HUDEP-2 (cell line): ENCODE measurements at regions not wholly inside any gene's neighbourhood (a gene's known extent, or its start where the extent isn't known, plus 50 kb on each side); places are given as distances from the start of the nearest gene placed in this dataset.
"Not testable (repeated sequence)": the region's sequence is repeated elsewhere in the genome, so short reads cannot be mapped to it uniquely, and the experiment has no call there.

Experiments
- DNase-seq, 76 experiments: peaks; one replicate each; lab custom pipeline; 2025; ENCODE audit not compliant: unreplicated experiment in 76 of 76; lab: John Stamatoyannopoulos, UW

DNA sequence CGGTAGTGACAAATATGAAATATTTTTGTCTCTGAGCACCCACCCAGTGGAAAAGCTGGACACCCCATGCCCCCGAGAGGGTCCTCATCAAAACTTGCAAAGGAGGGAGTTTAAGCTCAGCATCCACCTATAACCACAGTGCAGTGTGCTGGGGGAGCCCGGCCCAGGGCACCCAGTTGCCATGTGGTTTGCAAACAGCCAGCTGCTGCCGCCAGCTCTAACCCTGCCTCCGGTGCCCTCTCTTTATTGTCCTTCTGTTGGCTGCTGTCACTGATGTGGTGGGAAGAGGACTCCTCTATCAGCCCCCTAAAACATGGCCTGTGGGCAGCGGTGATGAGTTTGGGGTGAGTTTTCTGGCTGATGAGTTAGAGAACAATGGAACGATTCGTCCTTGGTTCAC is 160.9 kb upstream of the MVB12B start:
- no peak for DNase-seq

GRCh38 chr9:126166291-126166690 is 160.3 kb upstream of the MVB12B start:
- DNase-seq = no peak

DNA sequence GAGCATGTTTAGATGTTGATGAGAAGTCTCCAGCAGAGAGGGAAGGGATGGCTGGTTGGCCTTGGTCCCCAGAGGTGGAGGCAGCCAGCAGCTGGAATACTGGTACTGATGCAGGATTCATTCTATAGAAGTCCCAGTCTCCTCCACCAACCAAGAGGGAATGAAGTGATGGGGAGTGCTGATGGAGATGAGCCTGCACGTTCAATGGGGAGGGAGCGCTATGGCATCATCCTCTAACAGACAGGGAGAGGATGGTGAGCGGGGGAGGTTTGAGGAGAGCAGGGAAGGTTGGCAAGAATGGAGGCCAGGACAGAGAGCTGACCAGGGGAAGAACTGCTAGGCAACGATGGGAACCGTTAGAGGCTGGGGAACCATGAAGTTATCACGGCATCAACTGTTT is 159.8 kb upstream of the MVB12B start:
- no peak for DNase-seq

GRCh38 chr9:126169736-126170135 is 156.9 kb upstream of the MVB12B start:
- DNase-seq = no peak

- no peak for DNase-seq
These were observed 156.3 kb upstream of the MVB12B start for GRCh38 chr9:126170286-126170823.

DNA sequence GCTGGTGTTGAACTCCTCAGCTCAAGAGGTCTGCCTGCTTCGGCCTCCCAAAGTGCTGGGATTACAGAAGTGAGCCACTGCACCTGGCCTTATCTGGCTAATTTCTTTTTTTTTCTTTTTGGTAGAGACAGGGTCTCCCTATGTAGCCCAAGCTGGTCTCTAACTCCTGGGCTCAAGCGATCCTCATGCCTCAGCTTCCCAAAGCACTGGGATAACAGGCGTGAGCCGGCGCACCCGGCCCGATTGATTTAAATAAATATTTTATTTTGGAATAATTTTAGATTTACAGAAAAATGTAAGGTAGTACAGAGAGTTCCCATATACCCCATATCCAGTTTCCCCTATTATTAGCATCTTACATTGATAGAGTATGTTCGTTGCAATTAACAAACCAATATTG is 155.0 kb upstream of the MVB12B start:
- DNase-seq = no peak

DNA sequence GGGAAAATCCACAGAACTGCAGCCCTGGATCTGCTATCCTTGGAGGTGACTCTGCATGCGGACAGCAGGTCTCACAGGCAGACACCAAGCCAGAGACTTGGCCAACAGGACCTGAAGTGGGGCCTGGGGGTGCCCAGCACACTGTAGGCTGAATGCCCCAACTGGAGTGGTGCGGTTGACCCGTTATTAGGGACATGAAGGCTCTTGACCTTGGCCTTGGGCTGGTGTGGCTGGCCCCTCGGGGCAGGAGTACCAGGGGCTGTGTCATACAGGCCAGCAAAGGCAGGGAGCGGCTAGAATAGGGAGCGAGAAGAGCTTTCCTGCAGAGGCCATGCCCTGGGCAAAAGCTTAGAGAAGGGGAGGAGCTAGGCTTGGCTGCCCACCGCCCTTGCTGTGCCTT is 153.2 kb upstream of the MVB12B start:
- DNase-seq = no peak

- no peak for DNase-seq
These were observed 152.7 kb upstream of the MVB12B start for GRCh38 chr9:126173929-126174328.

DNA sequence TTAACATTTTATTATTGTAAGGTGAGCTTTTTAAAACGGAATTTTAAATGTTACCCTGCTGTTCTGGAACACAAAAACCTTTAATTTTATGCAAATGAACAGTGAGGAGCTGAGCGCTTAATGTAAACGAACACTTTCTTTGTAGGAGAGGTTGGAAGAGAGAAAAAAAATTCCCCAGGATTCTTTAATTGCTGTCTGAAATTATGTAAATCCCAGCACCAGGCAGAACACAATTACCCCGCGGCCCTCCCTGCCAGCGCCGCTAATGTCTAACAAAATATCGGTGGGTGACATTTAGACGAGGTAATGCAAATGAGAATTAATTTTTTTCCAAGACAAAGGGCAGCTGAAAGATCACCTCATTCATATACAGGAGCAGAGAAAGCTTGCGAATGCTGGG is 143.4 kb upstream of the MVB12B start:
- no peak for DNase-seq

GRCh38 chr9:126190994-126191393 is 135.6 kb upstream of the MVB12B start:
- DNase-seq = not testable (repeated sequence)

GRCh38 chr9:126198854-126199253 is 127.8 kb upstream of the MVB12B start:
- DNase-seq = peak in 3 of 76 experiments; percentile 3 to 36 (median 3)

- no peak for DNase-seq
These were observed 123.3 kb upstream of the MVB12B start for GRCh38 chr9:126203313-126203712.

- DNase-seq = no peak
These were observed 122.4 kb upstream of the MVB12B start for GRCh38 chr9:126204197-126204596.

DNA sequence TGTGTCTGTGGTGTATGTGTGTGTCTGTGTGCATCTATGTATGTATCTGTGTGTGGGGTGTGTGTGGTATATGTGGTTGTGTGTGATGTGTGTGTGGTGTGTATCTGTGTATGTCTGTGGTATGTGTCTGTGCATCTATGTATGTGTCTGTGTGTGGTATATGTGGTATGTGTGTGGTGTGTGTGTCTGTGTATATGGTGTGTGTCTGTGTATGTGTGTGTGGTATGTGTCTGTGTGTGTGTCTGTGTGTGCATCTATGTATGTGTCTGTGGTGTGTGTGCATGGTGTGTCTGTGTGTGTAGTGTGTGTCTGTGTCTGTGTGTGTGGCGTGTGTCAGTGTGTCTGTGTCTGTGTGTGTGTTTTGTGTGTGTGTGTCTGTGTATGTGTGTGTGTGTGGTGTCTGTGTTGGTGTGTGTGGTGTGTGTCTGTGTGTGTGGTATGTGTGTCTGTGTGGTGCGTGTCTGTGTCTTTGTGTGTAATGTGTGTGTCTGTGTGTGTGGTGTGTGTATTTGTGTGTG is 121.9 kb upstream of the MVB12B start:
- no peak for DNase-seq

DNA sequence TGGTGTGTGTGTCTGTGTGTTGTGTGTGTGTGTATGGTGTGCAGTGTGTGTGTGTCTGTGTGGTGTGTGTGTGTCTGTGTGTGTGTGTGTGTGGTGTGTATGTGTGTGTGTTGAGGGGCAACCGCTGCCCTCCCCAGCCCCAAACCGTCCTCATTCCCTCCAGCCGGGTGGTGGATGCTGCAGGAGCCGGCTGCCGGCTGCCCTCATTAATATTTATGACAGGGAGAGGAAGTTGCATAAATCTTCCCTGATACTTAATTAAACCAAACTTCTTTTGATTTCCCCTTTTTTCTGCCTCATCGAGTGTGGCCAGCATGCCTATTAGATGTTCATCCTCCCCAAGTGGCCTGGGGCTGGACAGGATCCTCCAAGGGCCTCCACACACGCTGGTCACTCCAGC is 121.4 kb upstream of the MVB12B start:
- DNase-seq = no peak

DNA sequence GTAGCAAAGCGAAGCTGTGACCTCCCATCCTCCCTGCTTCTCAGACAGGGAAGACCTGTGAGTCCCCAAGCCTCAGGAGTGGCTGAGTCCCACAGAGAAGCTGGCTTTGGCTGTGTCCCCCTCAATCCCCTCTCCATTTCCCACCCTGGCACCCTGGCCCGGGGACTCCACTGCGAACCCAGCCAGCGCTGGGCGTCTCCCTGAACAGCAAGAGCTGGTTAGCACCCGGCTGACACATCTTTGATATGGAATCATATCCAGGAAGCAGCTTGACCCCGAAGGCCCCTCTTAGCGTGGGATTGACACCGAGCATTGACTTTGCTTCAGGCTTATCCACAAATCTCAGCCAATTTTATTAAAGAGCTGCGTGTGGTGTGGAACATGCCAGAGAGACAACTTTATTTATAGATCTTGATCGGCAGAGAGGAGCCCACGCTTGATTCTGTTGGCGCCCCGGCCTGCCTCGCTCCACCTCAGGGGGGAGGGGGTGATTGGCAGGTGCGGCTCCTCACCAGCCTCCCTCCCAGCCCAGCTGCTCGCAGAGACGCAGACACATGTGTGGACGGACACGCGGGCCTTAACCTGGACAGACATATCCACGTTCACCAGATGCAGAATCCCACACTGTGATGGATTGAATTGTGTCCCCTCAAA is 120.7 kb upstream of the MVB12B start:
- no peak for DNase-seq

DNA sequence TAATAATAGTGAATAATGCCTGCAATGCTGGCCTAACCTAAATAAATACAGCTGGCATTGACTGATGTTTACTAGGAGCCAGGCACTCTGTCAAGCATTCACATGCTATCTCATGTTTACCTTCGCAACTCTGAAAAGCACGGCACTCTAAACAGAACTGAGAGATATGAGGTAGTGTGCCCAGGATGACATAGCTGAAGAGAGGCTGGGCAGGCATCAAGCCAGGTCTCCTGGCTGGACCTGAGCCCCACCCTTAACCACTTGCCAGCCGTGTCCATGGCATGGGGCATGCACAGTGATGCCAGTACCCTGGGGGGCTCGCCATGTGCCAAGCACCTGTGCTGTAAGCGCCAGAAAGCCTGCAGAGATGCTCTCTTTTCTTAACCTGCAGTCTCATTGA is 119.4 kb upstream of the MVB12B start:
- no peak for DNase-seq

DNA sequence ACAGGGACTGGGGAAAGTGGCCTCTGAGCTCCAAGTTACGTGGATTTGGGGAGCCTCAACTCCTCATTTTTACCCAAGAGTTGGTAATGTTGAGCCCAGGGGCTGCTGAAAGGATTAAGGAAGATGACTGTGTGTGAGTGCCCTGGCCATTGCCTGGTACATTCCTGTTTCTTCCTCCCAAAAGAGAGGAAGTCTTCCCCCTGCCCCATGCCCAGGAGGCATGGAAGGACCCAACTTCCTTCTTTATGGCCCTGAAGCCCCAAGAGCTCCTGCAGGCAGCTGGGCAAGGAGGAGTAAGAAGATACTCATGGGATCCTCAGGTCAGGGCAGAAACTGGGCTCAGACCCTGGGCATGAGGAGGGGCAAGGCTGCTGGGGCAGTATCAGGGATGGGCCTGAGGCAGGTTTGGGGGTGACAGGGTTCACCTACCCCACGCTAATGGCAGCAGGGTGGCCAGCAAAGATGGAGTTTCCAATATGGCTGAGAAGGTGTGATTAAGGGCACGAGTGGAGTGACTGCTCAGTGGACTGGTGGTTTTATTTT is 118.3 kb upstream of the MVB12B start:
- no peak for DNase-seq

DNA sequence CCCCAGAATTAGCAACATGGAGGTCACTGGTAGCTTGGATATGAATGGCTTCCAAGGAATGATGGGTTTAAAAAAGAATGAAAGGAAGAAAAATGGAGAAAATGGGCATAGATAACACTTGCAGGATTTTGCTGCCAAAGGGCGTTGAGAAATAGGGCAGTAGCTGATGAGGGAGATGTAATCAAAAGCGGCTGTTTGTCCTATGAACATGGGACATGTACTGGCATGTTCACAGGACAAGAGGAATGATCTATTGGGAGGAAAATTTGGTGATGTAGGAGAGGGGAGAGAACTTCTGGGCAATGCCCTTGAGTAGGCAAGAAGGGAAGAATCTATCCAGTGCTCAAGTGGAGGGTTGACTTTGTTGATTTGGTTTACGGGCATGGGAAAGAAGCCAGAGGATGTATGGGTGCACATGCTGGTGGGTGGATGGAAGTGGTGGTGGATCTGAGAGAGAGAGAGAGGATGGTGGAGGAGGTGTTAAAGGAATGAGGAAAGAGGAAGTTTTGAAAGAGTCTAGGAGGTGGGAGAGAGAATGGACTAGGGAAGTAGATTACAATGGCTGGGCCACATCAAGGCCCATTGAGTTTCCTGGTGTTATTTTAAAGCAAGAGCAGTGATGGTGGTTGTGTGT is 115.1 kb upstream of the MVB12B start:
- no peak for DNase-seq

- no peak for DNase-seq
These were observed 111.1 kb upstream of the MVB12B start for GRCh38 chr9:126215486-126215885.

- DNase-seq = no peak
These were observed 109.8 kb upstream of the MVB12B start for GRCh38 chr9:126216826-126217225.

- DNase-seq = no peak
These were observed 109.4 kb upstream of the MVB12B start for GRCh38 chr9:126217250-126217653.
